NCI-H82 treated with DMSO at 0.1 percent for 48 hours (cell line): ENCODE measurements at regions not wholly inside any gene's neighbourhood (a gene's known extent, or its start where the extent isn't known, plus 50 kb on each side); places are given as distances from the start of the nearest gene placed in this dataset.
"Not testable (repeated sequence)": the region's sequence is repeated elsewhere in the genome, so short reads cannot be mapped to it uniquely, and the experiment has no call there.

Experiments
- DNase-seq: peaks from one replicate; lab custom pipeline; 2025; ENCODE audit not compliant: unreplicated experiment; lab: John Stamatoyannopoulos, UW

GRCh38 chr4:95898226-95898625, 58.3 kb downstream of the PDHA2 start:
- no peak for DNase-seq

GRCh38 chr4:95909211-95909610, 69.3 kb downstream of the PDHA2 start:
- no peak for DNase-seq

- DNase-seq = no peak
These were observed 70.9 kb downstream of the PDHA2 start for GRCh38 chr4:95910749-95911148.

- DNase-seq = no peak
These were observed 81.6 kb downstream of the PDHA2 start for GRCh38 chr4:95921470-95921869.

- DNase-seq = no peak
These were observed 89.7 kb downstream of the PDHA2 start for GRCh38 chr4:95929448-95930064.

- DNase-seq = no peak
These were observed 99.2 kb downstream of the PDHA2 start for GRCh38 chr4:95939141-95939540.

- DNase-seq = no peak
These were observed 109.4 kb downstream of the PDHA2 start for GRCh38 chr4:95949136-95949765.

GRCh38 chr4:95949808-95950207, 109.9 kb downstream of the PDHA2 start:
- no peak for DNase-seq

- not testable (repeated sequence) for DNase-seq
These were observed 112.6 kb downstream of the PDHA2 start for GRCh38 chr4:95952538-95952937.

GRCh38 chr4:95956094-95956493, 116.2 kb downstream of the PDHA2 start:
- no peak for DNase-seq

- no peak for DNase-seq
These were observed 117.2 kb downstream of the PDHA2 start for GRCh38 chr4:95957054-95957453.

- no peak for DNase-seq
These were observed 117.9 kb downstream of the PDHA2 start for GRCh38 chr4:95957759-95958158.

- no peak for DNase-seq
These were observed 119.3 kb downstream of the PDHA2 start for GRCh38 chr4:95959182-95959581.

GRCh38 chr4:95959633-95960032, 119.7 kb downstream of the PDHA2 start:
- no peak for DNase-seq

- DNase-seq = no peak
These were observed 123.6 kb downstream of the PDHA2 start for GRCh38 chr4:95963456-95963855.

- no peak for DNase-seq
These were observed 140.3 kb downstream of the PDHA2 start for GRCh38 chr4:95979961-95980876.

- no peak for DNase-seq
These were observed 141.0 kb downstream of the PDHA2 start for GRCh38 chr4:95980877-95981360.

- DNase-seq = no peak
These were observed 141.7 kb downstream of the PDHA2 start for GRCh38 chr4:95981591-95981990.

GRCh38 chr4:95982516-95982915, 142.6 kb downstream of the PDHA2 start:
- DNase-seq = no peak

- no peak for DNase-seq
These were observed 144.2 kb downstream of the PDHA2 start for GRCh38 chr4:95984081-95984480.

- DNase-seq = no peak
These were observed 145.2 kb downstream of the PDHA2 start for GRCh38 chr4:95985051-95985450.
